Adrenal gland (tissue), 5 donors: ENCODE measurements at regions not wholly inside any gene's neighbourhood (a gene's known extent, or its start where the extent isn't known, plus 50 kb on each side); places are given as distances from the start of the nearest gene placed in this dataset.

Experiments used
- POLR2A ChIP-seq, 2 donors: fragments of 450-650 bp; IDR thresholded peaks; one replicate each; pipeline ENCODE4 v1.6.1; 2017; ENCODE audit warnings: antibody characterized with exemption in 2 of 2, mild to moderate bottlenecking in 2 of 2, moderate library complexity in 1 of 2
- TF ChIP-seq, protein P1 (sequence below), 6 experiments: fragments of 450-650 bp in 4 of 6; fragments of 200-600 bp in 2 of 6; sonication (generic) in 1 of 6; IDR thresholded peaks; 1 replicate in 5 of 6; 2 replicates in 1 of 6; pipeline versions ENCODE4 v1.5.1 to v1.8.0; 2016 to 2021; ENCODE audit warnings: antibody characterized with exemption in 6 of 6, mild to moderate bottlenecking in 2 of 6, moderate library complexity in 1 of 6
- donor health status: DM: no; HTN: no; CAD: no.

DNA sequence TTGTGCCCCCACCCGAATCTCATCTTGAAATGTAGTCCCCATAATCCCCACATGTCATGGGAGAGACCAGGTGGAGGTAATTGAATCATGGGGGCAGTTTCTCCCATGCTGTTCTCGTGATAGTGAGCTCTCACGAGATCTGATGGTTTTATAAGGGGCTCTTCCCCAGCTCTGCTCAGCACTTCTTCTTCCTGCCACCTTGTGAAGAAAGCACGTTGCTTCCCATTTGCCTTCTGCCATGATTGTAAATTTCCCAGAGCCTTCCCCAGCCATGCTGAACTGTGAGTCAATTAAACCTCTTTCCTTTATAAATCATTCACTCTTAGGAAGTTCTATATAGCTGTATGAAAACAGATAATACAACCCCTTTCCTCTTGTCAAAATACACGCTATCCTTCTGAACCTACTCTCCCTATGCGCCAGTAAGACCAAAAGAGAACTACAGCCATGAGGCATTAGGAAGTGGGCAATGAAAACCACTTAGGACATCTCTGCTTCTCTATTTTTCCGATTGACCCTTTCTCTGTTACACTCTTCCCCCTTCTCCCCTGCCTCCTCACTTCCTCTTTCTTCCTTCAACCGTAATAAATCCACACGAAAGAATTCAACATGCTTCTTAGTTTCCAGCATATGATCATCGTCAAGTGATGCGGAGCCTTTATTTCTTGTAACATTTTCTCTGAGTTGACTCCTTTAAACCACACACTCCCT, 101.2 kb upstream of the WDR11 start:
- TF ChIP-seq, protein P1, sequence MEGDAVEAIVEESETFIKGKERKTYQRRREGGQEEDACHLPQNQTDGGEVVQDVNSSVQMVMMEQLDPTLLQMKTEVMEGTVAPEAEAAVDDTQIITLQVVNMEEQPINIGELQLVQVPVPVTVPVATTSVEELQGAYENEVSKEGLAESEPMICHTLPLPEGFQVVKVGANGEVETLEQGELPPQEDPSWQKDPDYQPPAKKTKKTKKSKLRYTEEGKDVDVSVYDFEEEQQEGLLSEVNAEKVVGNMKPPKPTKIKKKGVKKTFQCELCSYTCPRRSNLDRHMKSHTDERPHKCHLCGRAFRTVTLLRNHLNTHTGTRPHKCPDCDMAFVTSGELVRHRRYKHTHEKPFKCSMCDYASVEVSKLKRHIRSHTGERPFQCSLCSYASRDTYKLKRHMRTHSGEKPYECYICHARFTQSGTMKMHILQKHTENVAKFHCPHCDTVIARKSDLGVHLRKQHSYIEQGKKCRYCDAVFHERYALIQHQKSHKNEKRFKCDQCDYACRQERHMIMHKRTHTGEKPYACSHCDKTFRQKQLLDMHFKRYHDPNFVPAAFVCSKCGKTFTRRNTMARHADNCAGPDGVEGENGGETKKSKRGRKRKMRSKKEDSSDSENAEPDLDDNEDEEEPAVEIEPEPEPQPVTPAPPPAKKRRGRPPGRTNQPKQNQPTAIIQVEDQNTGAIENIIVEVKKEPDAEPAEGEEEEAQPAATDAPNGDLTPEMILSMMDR (IDR thresholded peaks at IDR 0.05) = no peak
- TF ChIP-seq POLR2A (IDR thresholded peaks at IDR 0.05) = no peak
